Hepatic stellate cell (primary cell): ENCODE measurements at regions not wholly inside any gene's neighbourhood (a gene's known extent, or its start where the extent isn't known, plus 50 kb on each side); places are given as distances from the start of the nearest gene placed in this dataset.
"Not testable (repeated sequence)": the region's sequence is repeated elsewhere in the genome, so short reads cannot be mapped to it uniquely, and the experiment has no call there.

Experiments
- DNase-seq: peaks from one replicate; pipeline ENCODE4 v3.0.0; 2011; ENCODE audit warnings: low spot score

DNA sequence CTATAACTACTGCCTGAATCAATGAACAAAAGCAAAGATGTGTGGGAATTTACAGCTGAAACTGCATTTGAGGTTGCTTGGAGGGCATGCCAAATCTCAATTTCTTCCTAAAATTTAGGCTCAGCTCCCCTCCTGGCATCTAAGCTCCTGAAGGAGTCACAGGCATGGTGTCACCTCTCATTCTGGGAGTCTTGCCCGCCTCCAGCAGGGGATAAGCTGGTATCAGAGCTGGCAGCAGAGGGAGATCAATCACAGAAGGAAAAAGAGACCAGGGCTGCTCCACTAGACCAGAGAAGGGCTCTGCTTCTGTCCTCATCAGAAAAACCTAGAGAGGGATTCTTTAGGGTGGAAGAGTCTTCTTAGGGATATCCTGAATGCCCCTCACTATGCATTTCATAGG, 150.4 kb upstream of the SLC6A11 start:
- DNase-seq, result no peak

DNA sequence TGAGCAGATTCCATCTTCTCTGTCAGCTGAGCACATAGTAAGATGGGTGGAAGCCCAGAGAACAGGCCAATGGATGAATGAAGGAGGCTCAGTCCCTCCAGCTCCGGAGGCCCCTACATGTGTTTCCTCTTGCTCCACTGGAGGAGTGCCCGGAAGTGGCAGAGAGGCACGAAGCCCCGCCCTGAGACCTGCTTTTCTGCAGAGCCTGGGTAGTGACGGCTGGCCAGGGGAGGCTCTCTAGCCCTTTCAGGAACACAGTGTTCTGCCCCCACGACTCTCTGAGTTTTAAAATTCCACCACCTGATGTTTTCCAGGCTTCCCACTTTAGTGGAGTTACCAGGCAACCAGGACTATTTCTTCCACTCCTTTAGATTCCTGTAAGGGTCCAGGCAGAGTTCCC, 149.4 kb upstream of the SLC6A11 start:
- no peak for DNase-seq

DNA sequence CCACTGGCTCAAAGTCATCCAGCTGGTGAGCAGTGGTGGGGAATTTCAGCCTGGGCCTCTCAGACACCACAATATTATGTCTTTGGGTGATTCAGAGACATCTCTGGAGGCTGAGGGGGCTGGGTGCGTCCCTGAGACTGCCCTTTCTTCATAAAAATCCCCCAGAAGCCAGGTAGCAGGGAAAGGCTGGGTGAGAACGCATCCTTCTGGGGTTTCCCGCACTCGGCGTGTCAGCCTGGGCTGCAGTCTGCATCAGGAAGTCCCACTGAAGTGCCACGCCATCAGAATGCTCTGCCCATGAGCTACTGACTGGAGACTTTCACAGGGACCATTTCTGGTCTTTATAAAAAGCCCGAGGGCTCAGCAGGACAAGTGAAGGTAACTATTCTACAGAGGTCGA, 148.8 kb upstream of the SLC6A11 start:
- no peak for DNase-seq

DNA sequence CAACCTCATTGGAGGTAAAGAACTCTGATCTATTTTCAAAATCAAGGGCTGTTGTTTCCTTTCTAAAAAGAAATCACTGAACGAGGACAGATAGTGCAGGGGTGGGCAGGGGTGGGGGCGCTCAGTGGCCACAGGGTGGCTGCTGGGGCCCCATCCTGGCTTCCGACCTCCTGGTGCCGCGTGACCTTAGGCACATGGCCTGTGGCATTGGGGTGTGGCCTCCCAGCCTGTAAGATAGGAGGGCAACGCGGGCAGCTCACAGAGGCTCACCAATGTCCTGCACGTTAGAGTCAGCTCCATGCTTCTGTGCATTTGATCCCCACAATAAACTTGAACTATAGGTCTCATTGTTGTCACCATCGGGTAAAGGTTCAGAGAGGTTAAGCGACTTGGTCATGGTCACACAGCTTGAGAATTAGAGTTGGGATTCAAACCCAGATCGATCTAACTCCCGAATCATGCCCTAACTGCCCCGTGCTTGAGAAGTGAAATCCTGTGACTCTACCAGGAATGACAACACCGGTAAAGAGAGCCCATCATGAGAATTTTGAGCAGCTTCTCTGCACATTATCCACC, 148.0 kb upstream of the SLC6A11 start:
- no peak for DNase-seq

DNA sequence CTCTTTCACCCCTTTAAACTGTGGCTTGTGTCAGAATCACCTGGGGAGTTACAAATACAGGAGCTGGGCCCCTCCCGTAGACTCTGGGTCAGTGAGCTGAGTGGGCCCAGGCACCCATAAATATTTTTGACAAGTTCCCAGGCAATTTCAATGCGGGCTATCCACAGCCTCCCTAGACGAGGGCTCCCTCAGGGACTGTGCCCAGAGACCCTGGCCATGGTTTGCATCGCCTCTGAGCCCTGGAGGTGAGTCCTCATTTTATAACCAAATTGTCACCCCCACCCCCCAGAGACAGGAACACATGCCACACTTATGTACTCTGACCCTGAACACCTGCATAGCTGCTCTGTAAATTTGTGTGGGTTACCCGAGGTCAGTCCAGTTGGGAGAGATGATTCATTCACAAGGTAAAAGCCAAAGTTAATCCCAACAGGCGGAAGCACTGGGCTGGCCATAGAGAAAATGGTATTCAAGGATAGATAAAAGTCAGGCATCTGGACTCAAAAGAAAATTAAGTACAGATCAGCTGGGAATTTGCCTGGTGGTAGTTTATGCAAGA, 146.5 kb upstream of the SLC6A11 start:
- DNase-seq, result no peak

DNA sequence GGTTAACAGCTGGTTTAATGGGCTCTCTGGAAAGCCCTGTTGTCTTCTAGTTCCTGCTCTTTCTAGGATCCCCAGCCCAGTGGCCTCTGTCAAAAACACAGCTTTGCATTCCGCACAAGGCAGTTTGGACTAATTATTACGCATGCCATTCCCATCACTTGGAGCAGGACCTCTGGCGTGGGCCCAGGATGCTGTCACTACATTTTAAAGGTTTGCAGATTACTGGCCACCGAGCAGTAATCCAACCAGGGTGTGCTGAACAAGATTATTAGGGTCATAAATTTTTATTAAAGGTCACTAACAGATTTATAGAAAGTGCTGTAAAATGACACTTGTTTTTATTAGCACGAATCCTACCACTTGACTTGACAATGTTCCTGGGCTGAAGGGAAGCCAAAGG, 143.6 kb upstream of the SLC6A11 start:
- DNase-seq, result no peak

DNA sequence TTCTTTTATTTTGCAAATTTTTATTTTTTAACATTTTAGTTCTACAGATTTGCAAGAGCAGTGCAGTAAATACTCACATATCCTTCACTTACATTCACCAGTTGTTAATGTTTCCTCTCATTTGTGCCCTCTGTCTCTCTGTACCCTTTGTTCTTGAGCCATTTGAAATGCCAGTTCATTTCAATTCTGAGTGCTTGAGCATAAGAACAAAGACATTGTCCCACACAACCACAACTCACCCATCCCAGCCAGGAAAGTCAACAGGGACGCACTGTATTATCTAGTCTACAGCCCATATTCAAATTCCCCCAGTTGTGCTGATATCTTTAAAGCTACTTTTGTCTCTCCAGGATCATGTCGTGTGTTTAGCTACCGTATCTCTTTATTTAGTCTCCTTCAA, 141.4 kb upstream of the SLC6A11 start:
- no peak for DNase-seq

DNA sequence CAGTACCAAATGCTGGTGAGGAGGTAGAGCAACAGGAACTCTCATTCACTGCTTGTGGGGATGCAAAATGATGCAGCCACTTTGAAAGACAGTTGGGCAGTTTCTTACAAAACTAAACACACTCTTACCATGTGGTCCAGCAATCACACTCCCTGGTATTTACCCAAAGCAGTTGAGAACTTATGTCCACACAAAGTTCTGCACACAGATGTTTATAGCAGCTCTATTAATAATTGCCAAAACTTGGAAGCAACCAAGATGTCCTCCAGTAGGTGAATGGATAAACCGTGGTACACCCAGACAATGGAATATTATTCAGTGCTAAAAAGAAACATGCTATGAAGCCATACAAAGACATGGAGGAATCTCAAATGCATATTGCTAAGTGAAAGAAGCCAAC, 139.1 kb upstream of the SLC6A11 start:
- no peak for DNase-seq

DNA sequence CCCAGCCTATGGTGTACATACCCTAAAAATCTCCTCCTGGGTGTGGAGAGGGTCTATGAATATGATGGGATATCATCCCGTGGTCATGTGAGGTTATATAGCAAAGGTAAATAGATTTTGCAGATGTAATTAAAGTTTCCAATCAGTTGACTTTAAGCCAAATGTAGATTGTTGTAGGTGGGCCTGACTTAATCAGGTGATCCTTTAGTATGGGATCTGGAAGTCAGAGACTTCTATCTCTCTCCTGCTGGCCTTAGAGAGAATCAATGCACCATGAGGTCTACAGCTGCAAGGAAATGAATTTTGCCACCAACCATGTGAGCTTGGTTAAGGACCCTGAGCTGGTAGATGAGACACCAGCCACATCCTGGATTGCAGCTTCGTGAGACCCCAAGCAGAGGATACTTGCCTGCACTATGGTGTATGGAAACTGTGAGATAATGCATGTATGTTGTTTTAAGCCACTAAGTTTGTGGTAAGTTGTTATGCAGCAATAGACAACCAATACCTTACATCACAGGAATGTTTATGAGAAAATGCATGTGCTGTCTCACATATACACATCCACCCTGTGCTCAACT, 137.1 kb upstream of the SLC6A11 start:
- DNase-seq, result no peak

DNA sequence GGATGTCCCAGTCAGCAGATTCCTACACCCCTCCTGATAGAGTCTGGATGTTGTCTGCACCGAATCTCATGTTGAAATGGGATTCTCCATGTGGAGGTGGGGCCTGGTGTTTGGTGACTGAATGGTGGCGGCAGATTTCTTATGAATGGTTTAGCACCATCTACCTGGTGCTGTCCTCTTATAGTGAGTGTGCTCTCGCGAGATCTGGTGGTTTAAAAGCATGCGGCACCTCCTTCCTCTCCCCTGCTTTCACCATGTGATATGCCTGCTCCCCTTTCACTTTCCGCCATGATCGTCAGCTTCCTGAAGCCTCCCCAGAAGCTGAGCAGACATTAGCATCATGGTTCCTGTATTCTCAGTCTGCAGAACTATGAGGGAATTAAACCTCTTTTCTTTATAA, 135.2 kb upstream of the SLC6A11 start:
- no peak for DNase-seq

DNA sequence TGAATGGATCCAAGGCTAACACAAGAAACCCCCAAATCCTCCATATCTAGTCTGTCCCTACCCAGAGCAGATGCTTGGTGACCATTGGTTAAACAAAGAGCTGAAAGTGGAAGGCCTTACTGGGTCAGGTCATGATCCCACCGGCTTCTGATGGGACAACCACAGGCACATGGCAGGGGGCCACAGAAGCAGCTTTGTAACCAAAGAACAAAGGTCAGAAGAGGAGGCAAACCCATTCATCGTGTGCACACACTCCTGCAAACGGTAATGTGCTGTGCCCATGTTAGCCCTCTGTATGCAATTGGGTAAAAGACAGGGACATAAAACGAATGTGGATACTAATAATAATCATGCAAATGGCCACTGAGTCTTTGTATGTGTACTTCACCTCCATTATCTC, 133.3 kb upstream of the SLC6A11 start:
- DNase-seq, result no peak

DNA sequence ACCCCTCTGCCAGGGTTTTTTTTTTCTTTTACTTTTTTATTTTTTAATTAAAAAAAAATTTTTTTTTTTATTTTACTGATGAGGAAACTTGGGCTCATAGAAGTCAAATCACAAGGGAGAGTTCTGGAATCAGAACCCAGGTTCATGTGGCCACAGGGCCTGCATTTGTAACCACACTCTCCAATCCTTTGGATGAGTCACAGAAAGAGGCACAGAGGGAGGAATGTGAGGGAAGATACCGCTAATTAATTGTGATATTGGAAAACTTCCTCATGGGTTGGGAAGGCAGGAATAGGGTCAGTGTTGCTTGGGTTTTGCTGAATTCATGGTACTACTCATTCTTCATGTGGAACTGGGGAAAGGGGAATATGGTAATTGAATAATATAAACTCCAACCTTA, 132.9 kb upstream of the SLC6A11 start:
- DNase-seq, result no peak

DNA sequence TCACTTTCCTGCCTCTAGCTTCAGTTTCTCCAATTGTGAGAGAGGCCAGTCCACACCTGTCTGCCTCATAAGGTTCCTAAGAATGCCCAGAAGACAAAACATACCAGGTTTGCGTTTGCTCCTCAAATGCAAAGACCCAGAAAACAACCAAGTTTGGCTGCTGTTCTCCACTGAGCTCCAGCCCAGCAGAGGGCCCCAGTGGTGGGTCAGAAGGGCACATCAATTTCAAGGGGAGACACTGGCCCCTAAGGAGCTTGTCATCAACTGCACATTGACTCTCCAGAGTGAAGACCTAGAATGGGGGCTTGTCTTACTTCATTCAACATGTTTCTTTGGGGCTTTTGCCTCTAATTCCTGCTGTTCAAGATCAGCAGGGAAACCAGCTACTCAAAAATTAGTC, 127.9 kb upstream of the SLC6A11 start:
- no peak for DNase-seq

DNA sequence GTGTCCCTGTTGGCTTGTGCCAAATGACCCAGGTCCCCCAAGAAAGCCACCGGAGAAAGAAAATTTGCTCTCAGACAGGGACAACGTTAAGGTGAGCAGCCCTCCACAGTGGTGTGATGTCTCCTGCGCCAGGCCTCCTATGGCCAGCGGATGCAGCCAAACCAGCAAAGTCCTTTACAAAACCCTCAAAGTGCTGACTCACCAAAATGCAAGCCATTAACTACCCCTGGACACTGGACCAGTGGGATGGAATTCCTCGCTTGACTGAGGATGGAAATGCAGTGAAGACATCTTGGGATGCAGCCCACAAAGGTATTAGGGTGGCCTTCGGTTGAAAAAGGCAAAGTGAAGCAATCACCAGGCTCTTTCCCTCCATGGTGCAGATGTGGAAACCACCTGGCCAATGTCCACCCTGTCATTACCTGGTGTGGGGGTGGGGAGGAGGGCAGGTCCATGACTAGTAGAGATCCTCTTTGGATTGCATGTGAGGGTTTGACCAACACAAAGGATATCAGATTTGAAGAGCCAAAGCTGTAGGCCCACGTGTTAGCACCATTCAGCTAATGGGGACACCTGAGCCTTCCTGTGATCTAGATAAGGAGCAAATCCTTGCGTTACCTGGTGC, 127.4 kb upstream of the SLC6A11 start:
- no peak for DNase-seq

DNA sequence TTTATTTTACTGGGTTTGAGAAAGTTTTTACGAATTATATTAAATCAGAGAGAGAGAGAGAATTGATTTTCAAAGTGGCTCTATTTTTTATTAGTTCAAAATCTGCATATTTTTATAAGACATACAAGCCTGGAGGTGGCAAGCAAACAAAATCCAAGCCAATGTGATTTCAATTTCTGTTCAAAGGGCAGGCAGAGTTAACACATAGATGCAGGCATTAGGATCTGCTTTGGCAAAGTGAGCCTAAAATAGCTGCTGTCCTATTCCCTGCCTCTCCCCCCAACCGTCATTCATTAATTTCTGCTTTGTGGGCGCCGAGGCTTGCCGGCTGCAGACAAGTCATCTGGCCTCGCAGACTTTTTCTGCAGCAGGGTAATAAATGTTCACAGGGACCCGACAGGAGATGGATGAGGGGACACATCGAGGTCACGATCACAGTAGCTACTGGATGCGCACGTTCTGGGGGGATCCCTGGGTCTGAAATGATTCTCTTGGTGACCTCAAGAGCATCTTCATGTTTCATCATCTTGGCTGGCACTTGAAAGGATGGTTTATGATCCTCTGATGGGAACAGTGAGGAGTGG, 123.9 kb upstream of the SLC6A11 start:
- no peak for DNase-seq

DNA sequence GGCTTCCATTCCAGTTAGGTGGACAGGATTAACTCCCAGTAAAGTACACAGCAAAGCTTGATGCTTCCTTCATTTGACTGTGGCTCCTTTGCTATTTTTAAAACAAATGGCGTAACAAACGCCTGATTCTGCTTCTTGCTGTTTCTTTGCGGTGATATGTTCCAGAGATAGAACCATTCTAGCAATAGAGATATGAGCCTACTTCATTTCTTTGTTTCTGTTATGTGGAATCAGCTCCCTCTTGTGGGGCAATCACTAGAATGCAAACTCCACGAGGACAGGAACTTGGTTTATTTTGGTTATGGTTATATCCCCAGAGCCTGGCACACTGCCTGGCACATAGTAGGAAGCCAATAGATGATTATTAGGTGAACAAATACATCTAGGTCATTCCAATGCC, 122.6 kb upstream of the SLC6A11 start:
- DNase-seq, result no peak

DNA sequence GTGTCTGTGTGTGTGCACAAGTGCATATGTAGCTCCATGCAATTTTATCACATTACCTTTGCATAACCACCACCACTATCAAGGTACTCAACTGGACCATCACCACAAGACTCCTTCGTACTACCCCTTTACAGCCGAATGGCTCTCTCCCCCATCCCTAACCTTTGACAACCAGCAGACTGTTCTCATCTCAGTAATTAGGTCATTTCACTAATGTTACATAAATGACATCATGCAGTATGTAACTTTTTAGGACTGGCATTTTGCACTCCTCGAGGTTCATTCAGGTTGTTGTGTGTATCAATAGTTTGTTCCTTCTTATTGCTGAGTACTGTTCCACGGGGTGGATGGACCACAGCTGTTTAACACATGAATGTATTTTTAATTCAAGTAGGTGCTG, 121.8 kb upstream of the SLC6A11 start:
- DNase-seq, result no peak

DNA sequence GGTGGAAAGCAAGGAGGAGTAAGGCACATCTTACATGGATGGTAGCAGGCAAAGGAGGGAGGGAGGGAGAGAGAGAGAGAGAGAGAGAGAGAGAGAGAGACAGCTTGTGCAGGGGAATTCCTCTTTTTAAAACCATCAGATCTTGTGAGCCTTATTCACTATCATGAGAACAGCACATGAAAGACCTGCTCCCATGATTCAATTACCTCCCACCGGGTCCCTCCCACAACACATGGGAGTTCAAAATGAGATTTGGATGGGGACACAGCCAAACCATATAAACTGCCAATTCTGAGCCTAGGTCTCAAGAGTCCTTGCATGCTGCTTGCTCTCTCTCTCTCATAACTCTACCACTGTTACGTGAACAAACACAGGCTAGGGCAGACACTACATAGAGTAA, 120.8 kb upstream of the SLC6A11 start:
- DNase-seq, result not testable (repeated sequence)

DNA sequence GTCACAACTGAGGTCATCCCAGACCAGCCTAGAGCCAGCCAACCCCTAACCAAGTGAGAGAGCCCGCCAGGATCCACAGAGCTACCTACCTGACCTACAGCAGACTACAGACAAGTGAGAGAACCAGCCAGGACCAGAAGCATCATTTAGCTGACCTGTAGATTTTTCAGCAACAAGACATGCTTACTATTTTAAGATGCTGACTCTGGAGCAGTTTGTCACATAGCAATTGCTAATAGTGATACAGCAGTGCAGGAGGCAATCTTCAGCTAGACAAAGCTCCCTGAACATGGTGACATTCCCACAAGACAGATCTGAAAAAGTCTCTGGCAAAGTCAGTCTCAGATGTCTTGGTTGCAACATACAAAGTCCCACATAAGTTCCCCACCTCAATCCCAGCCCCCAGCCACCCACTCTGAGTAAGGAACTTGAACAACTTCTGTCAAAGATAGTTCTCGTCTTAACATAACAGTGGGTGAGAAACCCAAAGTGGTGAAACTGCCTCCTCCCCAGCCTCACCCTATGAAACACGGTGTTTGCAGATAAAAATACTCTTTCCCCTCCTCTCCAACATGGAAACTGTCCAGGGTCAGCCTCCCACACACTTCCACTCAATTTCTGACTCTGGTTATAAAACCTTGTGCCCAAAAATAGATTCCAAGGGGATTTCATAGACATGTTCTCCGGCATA, 120.3 kb upstream of the SLC6A11 start:
- no peak for DNase-seq

DNA sequence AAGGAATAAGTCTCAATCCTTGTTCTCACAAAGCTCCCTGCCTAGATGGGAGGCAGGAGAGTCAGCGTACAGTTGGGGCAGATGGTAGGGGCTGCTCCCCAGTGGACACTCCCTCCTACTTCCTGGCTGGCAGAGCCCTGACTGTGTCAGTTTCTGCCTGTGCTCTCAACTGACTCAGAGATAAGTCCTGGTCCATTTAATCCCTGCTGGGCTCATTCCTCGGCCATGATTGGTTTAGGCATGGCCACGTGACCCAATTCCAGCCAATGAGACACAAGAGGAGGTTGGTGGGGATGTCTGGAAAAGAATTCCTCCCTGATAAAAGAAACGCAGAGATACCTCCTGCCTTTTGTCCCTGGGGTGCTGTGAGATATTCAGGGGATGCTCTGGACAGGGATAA, 118.1 kb upstream of the SLC6A11 start:
- DNase-seq, result no peak

DNA sequence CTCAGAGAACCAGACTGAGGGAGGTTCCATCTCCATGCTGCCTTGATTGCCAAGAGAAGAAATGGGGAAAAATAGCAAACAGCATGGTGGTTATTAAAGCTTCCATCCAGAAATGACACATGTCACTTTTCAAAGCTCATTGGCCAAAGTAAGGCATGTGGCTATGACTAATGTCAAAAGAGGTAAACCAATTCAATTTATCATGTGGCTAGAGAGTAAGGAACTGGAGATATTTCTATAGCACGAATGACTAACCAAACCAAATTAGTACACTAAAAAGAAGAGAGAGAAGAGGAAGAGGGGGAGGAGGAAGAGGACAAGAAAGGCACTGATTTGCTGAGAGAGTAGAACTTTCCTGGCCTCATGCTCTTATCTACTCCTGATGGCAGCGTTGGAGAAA, 115.2 kb upstream of the SLC6A11 start:
- DNase-seq, result no peak

DNA sequence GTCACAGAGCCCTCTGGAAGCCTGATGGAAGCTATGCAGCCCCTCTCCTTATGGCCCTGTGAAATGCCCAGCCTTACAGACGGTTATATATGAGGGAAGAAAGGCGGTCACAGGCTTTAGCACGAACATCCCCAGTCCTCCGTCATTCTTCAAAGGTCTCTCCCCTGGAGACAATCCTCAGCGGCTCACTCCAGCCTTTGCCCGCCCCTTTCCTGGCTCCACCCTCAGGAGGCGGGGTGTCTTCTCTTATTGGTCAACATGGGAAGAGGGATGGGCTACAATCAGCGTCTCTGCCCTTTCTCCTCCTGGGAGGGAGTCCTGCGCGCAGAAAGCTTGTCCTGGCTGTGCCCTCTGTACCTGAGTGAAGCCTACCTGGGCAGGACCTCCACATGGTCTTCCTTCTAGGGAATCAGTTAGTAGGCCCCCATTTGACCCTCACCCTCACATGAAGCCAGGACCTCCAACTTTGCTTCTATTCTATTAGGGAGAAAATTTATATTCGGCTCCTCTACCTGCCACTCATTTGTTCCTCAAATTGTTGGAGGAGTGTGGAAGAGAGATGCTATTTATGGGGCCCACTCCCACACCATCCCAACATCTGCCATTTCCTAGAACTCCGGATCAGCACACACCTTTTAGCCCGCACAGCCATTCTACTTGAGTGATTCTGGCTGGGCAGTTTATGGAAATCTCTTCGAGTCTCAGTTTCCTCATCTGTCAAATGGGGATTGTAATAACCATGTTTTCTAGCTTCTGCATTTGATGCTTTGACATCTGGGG, 112.9 kb upstream of the SLC6A11 start:
- DNase-seq, result no peak
